ENCODE measurements at regions not wholly inside any gene's neighbourhood (a gene's known extent, or its start where the extent isn't known, plus 50 kb on each side); places are given as distances from the start of the nearest gene placed in this dataset.

DNA sequence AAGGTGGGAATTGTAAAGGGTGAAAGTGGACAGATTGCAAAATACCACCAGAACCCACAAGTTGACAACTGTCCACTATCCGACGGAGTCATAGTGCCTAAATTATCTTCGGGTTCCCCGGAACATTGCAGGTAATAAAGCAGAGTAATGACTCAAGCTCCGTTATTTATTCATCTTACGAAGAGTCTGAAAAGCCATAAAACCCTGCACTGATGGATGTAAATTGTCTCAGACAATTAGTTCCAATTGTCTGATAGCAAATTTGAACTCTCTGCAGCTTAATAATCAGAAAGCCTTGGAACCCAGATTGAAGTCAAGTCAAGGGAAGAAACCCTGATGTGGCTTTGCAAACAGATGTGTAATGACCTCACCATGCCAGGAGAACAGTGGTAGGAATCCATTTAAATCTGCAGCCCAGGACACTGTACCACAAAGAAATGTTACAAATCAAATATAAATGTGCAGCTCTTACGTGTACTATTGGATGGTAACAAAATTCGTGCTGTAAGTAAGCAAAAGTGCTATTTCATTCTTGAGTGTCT is 437.3 kb upstream of the SOX11 start:
- H2AFZ ChIP-seq (ENCODE audit: low read depth, low read length), result no peak overlapping the region
- H3K4me3 ChIP-seq (ENCODE audit: low read length), result no peak overlapping the region
- no peaks in the 10 kb centered on the region for H3K79me2 ChIP-seq (ENCODE audit: low read length)
- no peaks in the 10 kb centered on the region for H4K20me1 ChIP-seq (ENCODE audit: insufficient read depth, low read length)
- no peak for TF ChIP-seq CTCF (IDR thresholded peaks at IDR 0.05; ENCODE audit: low read depth, low read length)
- TF ChIP-seq EZH2phosphoT487 (IDR thresholded peaks at IDR 0.05; ENCODE audit: low read depth), result no peak
- no peak overlapping the region for H3K27ac ChIP-seq (ENCODE audit: low read length)
- H3K36me3 ChIP-seq (replicated peaks; ENCODE audit: low read depth, low read length), result no peaks in the 10 kb centered on the region
- H3K27me3 ChIP-seq (ENCODE audit: low read depth, low read length), result no peaks in the 10 kb centered on the region
- no peak overlapping the region for H3K4me2 ChIP-seq (ENCODE audit: low read length)
- H3K4me1 ChIP-seq (ENCODE audit: low read length), result no peaks in the 10 kb centered on the region
- H3K9ac ChIP-seq (ENCODE audit: low read length), result no peak overlapping the region
- H3K9me3 ChIP-seq (ENCODE audit: insufficient read depth, low read length), result no peaks in the 10 kb centered on the region

DNA sequence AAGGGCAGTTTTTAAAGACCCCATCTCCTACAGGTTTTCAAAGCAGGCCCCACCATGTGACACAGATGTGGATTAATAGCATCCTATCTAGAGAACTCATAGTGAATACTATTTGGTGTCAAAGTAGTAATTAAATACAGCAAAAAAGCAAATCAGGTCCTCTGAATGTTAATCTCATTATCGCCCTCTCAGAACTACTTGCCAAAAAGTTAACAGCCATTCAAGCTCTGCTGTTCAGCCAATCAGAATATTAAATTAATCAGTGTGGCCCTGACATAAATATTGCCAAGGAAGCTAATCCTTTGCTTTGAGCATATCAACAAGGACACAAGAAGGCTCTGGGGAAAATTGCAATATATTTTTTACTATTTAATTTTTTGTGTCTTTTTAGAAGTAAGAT is 428.9 kb upstream of the SOX11 start:
- Histone ChIP-seq H3K4me2 (ENCODE audit: low read length) (no peak overlapping the region), H3K79me2 (ENCODE audit: low read length) (no peaks in the 10 kb centered on the region), H4K20me1 (ENCODE audit: insufficient read depth, low read length) (no peaks in the 10 kb centered on the region), H3K36me3 (replicated peaks; ENCODE audit: low read depth, low read length) (no peaks in the 10 kb centered on the region), H2AFZ (ENCODE audit: low read depth, low read length) (no peak overlapping the region), H3K27me3 (ENCODE audit: low read depth, low read length) (no peaks in the 10 kb centered on the region), H3K27ac (ENCODE audit: low read length) (no peak overlapping the region), H3K9me3 (ENCODE audit: insufficient read depth, low read length) (no peaks in the 10 kb centered on the region), H3K9ac (ENCODE audit: low read length) (no peak overlapping the region), H3K4me3 (ENCODE audit: low read length) (no peak overlapping the region), H3K4me1 (ENCODE audit: low read length) (no peaks in the 10 kb centered on the region)
- TF ChIP-seq EZH2phosphoT487 (IDR thresholded peaks at IDR 0.05; ENCODE audit: low read depth) (no peak), CTCF (IDR thresholded peaks at IDR 0.05; ENCODE audit: low read depth, low read length) (no peak)

- Histone ChIP-seq H3K79me2 (ENCODE audit: low read length) (no peaks in the 10 kb centered on the region), H3K4me2 (ENCODE audit: low read length) (no peak overlapping the region), H3K36me3 (replicated peaks; ENCODE audit: low read depth, low read length) (no peaks in the 10 kb centered on the region), H4K20me1 (ENCODE audit: insufficient read depth, low read length) (no peaks in the 10 kb centered on the region), H3K4me1 (ENCODE audit: low read length) (no peaks in the 10 kb centered on the region), H2AFZ (ENCODE audit: low read depth, low read length) (no peak overlapping the region), H3K9ac (ENCODE audit: low read length) (no peak overlapping the region), H3K27ac (ENCODE audit: low read length) (no peak overlapping the region), H3K27me3 (ENCODE audit: low read depth, low read length) (no peaks in the 10 kb centered on the region), H3K9me3 (ENCODE audit: insufficient read depth, low read length) (no peaks in the 10 kb centered on the region), H3K4me3 (ENCODE audit: low read length) (no peak overlapping the region)
- TF ChIP-seq EZH2phosphoT487 (IDR thresholded peaks at IDR 0.05; ENCODE audit: low read depth) (no peak), CTCF (IDR thresholded peaks at IDR 0.05; ENCODE audit: low read depth, low read length) (no peak)
These were observed 427.8 kb upstream of the SOX11 start for GRCh38 chr2:5264361-5264760.

DNA sequence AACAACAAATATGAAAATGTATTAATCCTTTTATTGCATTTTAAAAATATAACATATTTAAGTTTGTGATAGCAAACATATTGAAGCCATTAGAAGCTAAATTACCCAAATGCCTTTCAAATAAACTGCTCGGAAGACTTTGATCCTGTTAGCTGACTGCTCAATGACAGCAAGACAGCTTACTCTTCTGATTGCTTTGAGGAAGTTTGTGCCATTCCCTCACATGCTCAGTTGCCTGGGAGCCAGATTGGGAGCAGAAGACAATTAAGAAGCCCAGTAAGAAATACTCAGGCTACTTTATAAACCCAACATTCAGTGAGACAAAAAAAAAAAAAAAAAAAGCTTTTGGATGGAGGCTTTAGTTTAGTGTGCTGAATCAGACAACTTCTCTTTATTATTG is 407.1 kb upstream of the SOX11 start:
- no peak overlapping the region for H3K27ac ChIP-seq (ENCODE audit: low read length)
- no peaks in the 10 kb centered on the region for H3K27me3 ChIP-seq (ENCODE audit: low read depth, low read length)
- no peaks in the 10 kb centered on the region for H3K4me1 ChIP-seq (ENCODE audit: low read length)
- H3K4me2 ChIP-seq (ENCODE audit: low read length), result no peak overlapping the region
- H3K36me3 ChIP-seq (replicated peaks; ENCODE audit: low read depth, low read length), result no peaks in the 10 kb centered on the region
- H3K79me2 ChIP-seq (ENCODE audit: low read length), result no peaks in the 10 kb centered on the region
- H3K9ac ChIP-seq (ENCODE audit: low read length), result no peak overlapping the region
- no peak overlapping the region for H2AFZ ChIP-seq (ENCODE audit: low read depth, low read length)
- TF ChIP-seq EZH2phosphoT487 (IDR thresholded peaks at IDR 0.05; ENCODE audit: low read depth) (no peak), CTCF (IDR thresholded peaks at IDR 0.05; ENCODE audit: low read depth, low read length) (no peak)
- no peaks in the 10 kb centered on the region for H4K20me1 ChIP-seq (ENCODE audit: insufficient read depth, low read length)
- no peak overlapping the region for H3K4me3 ChIP-seq (ENCODE audit: low read length)
- H3K9me3 ChIP-seq (ENCODE audit: insufficient read depth, low read length), result no peaks in the 10 kb centered on the region

Data from OCI-LY3 (cell line).